ENCODE measurements at regions not wholly inside any gene's neighbourhood (a gene's known extent, or its start where the extent isn't known, plus 50 kb on each side); places are given as distances from the start of the nearest gene placed in this dataset.

- TF ChIP-seq CTCF (IDR thresholded peaks at IDR 0.05; ENCODE audit: low read depth, low read length), result no peak
- H3K4me3 ChIP-seq (ENCODE audit: low read depth, low read length), result no peak overlapping the region
Measured at GRCh38 chr2:18180912-18181311, 302.4 kb downstream of the KCNS3 start.

- H3K4me3 ChIP-seq (ENCODE audit: low read depth, low read length), result no peak overlapping the region
- TF ChIP-seq CTCF (IDR thresholded peaks at IDR 0.05; ENCODE audit: low read depth, low read length), result no peak
Measured at GRCh38 chr2:18180031-18180610, 301.7 kb downstream of the KCNS3 start.

GRCh38 chr2:18178736-18179349 lies 300.4 kb downstream of the KCNS3 start:
- TF ChIP-seq CTCF (IDR thresholded peaks at IDR 0.05; ENCODE audit: low read depth, low read length), result peak; percentile 76
- H3K4me3 ChIP-seq (ENCODE audit: low read depth, low read length), result no peak overlapping the region

GRCh38 chr2:18176679-18177215 lies 298.3 kb downstream of the KCNS3 start:
- no peak for TF ChIP-seq CTCF (IDR thresholded peaks at IDR 0.05; ENCODE audit: low read depth, low read length)
- no peak overlapping the region for H3K4me3 ChIP-seq (ENCODE audit: low read depth, low read length)

- H3K4me3 ChIP-seq (ENCODE audit: low read depth, low read length), result no peak overlapping the region
- no peak for TF ChIP-seq CTCF (IDR thresholded peaks at IDR 0.05; ENCODE audit: low read depth, low read length)
Measured at GRCh38 chr2:18172607-18173006, 294.1 kb downstream of the KCNS3 start.

GRCh38 chr2:18171191-18172139 lies 293.0 kb downstream of the KCNS3 start:
- TF ChIP-seq CTCF (IDR thresholded peaks at IDR 0.05; ENCODE audit: low read depth, low read length), result no peak
- H3K4me3 ChIP-seq (ENCODE audit: low read depth, low read length), result no peak overlapping the region
